Epithelial cell of prostate (primary cell): ENCODE measurements at regions not wholly inside any gene's neighbourhood (a gene's known extent, or its start where the extent isn't known, plus 50 kb on each side); places are given as distances from the start of the nearest gene placed in this dataset.

Experiments used
- DNase-seq: peaks from one replicate; pipeline ENCODE4 v3.0.0-alpha.2; 2011; ENCODE audit warnings: low read depth, low spot score
- H3K27ac ChIP-seq: fragments of 450-650 bp; 2 replicates; pipeline ENCODE4 v1.5.1; 2017; ENCODE audit warnings: mild to moderate bottlenecking

DNA sequence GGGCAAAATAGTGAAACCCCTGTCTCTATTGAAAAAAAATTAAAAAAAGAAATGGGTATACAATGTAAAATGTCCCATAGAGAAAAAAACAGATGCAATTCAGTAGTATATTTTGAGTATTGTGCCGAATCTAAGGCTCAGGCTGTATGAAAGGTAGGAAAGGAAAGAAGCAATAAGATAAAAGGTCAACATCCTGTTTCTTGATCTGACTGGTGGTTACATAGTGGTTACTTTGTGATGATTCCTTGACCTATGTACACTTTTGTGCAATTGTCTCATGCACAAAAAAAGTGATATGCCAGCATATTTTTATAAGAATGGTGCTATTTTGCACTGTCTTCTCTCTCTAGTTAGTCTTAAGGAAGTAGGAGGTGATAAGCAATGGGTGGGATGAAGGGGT is 1333.7 kb upstream of the TMEFF2 start:
- DNase-seq: no peak
- no peak overlapping the region for H3K27ac ChIP-seq

DNA sequence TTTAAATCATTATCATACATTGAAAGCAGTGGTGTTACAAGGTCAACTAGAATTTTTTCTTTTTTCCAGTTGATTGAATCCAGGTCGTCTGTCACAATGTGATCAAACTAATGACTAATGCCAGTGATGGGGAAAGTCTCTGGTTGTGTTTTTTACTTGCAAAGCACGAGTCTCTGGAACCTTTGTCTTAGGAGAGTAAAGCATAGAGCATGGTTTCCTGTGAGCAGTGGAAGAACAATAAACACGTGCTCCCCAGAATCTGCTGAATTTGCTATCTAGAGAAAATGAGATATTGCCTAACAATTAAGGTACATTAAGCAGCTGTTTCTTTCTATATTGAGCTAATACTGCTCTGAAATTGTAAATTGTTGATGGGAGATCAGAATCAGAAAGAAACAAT is 1332.4 kb upstream of the TMEFF2 start:
- DNase-seq: no peak
- H3K27ac ChIP-seq: no peak overlapping the region

DNA sequence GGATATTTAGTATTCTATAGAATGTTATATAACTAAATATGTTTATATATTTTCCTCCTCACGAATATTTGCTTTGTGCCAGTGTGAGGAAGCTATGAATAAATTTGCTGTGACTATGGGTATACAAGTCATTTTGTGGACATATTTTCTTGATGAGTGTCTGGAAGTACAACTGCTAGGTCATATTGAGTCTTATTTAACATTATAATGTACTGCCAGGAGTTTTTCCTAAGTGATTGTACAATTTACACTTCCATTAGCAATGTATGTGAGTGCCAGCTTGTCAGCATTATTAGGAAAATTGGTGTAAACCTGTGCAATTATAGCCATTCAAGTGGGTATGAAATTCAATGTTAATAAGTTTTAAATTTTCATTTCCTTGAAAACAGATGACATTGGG is 1328.9 kb upstream of the TMEFF2 start:
- no peak for DNase-seq

DNA sequence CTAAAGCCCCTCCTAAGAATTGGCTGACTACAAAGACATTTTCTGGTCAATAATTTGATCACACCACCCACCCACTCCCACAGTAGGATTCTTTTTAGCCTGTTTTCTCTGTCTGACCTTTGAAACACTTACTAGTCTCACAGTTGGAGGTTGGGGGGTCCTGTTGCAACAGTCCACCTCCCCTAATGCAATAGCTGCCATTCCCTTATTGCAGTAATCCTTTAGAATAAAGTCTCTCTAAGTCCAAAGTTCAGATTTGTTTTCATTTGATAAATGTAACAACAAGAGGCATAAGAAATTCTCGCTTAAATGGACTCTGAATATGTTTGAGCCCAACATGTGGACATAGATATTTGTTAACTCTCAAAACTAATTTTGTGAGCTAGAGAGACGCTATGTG is 1326.8 kb upstream of the TMEFF2 start:
- no peak overlapping the region for H3K27ac ChIP-seq
- DNase-seq: no peak

More for the DNA sequence above, 1328.9 kb upstream of the TMEFF2 start:
- no peak overlapping the region for H3K27ac ChIP-seq

GRCh38 chr2:193520709-193521458 is 1326.2 kb upstream of the TMEFF2 start:
- DNase-seq: no peak
- no peak overlapping the region for H3K27ac ChIP-seq

DNA sequence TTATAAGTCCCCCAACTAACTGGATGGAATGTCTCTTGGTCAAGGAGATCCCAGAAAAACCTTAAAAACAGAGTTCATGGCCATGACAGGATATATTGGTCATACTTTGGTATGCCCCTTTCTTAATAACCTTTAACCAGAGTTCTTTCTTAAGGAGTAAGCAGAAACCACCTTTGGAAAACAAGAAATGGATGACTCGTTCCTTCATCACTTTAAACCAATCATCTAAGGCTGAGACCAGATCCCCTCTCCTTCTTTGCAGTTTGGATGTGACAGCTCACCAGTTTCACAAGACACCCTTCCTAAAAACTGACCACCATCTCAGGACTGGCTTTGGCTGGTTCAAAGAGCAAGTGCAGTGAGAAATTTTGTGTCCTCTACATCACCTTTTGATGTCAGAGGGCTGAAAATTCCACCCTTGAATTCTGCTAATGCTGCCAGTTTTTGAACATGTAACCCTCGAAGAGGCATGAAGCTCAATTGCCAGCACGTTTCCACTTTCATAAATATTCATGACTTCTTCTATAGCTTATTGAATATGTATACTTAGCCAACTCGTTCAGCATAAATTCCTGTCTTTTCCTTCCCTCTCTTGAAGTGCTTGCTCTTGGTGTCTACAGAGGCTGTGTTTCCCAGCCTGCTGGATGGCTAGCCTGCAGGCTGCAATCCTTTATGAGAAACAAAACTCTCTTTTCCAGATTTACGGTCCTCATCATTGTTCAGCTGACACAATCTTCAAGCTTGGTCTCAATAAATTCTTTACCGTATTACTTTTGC is 1323.5 kb upstream of the TMEFF2 start:
- peak; percentile 52 for DNase-seq
- peak overlapping the region; percentile 84 for H3K27ac ChIP-seq

GRCh38 chr2:193517615-193518014 is 1322.9 kb upstream of the TMEFF2 start:
- no peak for DNase-seq
- peak overlapping the region; percentile 84 for H3K27ac ChIP-seq

DNA sequence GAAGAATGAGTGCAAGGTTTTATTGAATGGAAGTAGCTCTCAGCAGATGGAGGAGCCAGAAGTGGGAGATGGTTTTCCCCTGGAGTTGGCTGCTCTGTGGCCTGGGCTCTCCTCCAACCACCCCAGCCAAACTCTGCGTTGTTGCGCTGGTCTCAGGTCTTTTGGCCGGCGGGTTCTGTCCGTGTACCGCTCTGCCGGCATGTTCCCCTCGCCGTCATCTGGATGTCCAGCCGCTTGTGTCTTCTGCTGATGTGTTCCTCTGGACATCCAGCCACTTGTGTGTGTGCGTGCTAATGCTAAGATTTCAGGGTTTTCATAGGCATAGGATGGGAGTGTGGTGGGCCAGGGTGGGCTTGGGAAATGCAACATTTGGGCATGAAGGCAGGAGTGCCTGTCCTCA is 1311.3 kb upstream of the TMEFF2 start:
- no peak for DNase-seq
- H3K27ac ChIP-seq: no peak overlapping the region

DNA sequence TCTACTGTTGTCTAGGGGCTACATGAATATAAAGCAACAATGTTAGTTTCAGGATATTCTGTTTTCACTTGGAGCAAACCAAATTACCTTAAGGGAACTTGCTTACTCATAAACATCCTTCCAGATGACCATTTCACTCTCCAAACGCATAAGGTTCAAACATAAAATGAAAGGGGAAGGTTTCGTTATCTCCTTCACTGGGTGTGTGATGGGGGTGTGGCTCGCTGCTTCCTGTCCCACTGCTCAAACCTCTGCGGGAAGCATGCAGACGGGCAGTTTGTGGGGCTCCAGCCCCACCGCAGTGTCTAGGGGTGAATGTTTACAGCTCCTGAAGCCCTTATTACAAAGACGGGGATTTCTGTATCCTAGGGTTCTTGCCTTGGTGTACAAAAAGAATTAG is 1310.9 kb upstream of the TMEFF2 start:
- no peak for DNase-seq

DNA sequence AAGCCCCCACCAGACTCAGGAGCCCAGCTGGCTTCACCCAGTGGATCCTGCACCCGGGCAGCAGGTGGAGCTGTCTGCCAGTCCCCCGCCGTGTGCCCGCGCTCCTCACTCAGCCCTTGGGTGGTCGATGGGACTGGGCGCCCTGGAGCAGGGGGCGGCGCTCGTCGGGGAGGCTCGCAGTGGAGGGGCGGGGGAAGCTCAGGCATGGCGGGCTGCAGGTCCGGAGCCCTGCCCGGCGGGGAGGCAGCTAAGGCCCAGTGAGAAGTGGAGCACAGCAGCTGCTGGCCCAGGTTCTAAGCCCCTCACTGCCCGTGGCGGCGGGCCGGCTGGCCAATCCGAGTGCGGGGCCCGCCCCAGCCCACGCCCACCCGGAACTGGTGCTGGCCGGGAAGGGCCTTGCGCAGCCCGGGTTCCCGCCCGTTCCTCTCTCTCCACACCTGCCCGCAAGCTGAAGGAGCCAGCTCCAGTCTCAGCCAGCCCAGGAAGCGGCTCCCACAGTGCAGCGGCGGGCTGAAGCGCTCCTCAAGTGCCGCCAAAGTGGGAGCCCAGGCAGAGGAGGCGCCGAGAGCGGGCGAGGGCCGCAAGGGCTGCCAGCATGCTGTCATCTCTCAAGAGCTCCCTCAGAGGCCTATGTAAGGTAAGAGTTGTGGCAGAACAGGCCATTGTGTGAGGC is 1307.8 kb upstream of the TMEFF2 start:
- no peak overlapping the region for H3K27ac ChIP-seq
- no peak for DNase-seq

More for the DNA sequence above, 1310.9 kb upstream of the TMEFF2 start:
- H3K27ac ChIP-seq: no peak overlapping the region

DNA sequence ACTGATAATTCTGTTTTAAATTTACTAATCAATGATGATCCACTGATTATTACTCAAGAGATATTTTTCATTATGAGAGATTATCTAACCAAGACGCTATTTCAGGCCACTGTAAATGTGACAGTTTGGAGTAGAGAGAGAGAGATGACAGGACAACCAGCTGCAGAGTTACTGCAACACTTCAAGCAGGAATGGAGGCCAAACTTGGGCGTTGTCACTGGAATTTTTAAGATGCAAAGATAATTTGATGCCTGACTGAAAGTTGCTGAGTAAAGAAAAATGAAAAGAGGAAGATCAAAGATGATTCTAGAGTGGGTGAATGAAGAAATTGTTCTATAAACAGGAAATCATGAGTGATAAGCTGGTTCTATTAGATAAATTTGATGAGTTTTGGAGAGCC is 1302.1 kb upstream of the TMEFF2 start:
- DNase-seq: no peak
- no peak overlapping the region for H3K27ac ChIP-seq

DNA sequence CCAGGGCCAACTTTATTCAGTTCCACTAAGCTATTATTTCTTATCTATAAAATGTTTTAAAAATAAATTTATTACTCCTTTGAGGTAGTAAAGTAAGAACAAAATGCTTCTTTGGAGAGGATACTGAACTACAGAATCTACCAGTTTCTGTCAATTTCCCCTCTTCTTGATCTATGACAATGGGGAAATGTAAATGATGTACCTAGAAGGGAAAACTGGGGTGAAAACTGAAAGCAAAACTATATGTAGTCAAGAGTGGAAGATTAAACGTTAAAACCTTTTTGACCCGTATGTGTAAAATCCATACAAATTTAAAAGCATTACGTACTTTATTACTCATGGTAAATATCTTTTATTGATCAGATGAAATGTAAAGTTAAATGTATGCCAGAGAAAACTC is 1287.8 kb upstream of the TMEFF2 start:
- no peak for DNase-seq
- no peak overlapping the region for H3K27ac ChIP-seq

GRCh38 chr2:193480187-193480586 is 1285.5 kb upstream of the TMEFF2 start:
- DNase-seq: no peak
- no peak overlapping the region for H3K27ac ChIP-seq

DNA sequence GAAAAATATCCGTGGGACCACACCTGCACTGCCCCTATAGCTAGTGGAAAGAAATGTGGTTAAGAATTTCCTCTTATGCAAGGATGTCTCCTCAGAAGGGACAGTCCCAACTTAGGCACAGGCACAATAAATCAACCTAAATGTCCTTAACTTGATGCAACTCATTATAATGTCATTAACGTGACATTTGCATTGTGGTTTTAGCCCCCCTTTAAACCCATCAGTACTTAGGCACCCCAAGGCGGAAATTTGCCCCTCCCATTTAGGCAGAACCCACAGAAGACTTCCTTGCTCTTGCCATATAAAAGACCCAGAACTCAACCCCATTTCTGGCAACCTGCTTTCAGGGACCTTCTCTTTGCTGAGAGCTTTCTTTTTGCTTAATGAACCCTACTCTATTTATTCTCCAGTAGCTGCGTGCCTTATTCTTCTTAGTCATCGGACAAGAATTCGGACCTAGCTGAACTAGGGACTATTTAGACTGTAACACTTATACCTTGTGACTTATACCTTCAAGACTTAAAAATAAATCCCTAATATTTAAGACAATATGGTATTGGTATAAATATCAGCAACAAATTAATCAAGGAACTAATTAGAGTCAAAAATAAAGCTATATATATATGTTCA is 1281.6 kb upstream of the TMEFF2 start:
- no peak for DNase-seq

DNA sequence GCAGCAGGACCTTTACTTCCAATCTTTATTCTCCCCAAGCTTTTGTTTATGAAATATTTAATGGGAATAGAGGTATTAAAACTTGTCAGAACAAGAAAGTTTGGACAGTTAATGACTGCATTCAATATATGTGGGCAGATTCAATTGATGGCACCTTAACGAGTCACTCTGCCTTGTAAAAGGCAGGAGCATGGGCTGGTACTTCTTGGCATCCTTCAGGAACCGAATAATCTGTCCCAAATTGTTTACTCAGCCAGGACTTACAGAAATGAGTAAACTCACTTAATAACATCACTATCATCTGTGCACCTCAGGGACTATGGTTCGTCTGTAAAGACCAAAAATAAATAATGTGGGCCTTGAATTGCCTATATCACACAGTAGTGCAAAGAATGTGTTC is 1280.3 kb upstream of the TMEFF2 start:
- no peak for DNase-seq
- H3K27ac ChIP-seq: no peak overlapping the region

More for the DNA sequence above, 1281.6 kb upstream of the TMEFF2 start:
- H3K27ac ChIP-seq: no peak overlapping the region

GRCh38 chr2:193469251-193469650 is 1274.5 kb upstream of the TMEFF2 start:
- DNase-seq: no peak
- no peak overlapping the region for H3K27ac ChIP-seq

DNA sequence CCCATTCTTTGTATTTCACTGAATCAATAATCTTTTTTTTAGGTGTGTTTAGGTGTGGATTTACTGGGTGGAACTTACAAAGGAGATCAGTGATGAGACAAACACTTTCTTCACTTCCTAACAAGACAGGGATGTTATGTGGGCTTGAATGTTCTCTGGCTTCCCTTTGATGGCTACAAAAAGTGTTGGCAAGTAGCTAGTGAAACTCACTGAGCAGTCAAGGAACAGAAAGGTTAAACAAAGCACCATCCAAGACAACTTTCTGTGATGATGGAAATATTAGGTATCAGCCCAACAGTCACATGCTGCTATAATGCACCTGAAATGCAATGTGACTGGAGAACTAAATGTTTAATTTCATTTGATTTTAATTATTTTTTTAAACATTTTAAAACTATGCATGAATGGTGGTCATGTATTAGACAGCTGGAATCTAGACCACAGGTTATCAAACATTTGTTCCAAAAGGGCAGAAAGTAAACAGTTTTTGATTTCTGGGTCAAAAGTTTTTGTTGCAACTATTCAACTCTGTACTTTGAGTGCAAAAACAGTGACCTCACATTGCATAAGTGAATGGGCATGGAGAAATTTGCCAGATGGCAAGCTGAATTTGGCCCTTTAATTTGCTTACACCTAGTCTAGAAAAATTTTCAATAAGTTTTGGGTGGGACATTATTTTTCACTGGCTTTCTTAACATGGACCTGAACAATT is 1272.7 kb upstream of the TMEFF2 start:
- no peak for DNase-seq
- H3K27ac ChIP-seq: no peak overlapping the region

DNA sequence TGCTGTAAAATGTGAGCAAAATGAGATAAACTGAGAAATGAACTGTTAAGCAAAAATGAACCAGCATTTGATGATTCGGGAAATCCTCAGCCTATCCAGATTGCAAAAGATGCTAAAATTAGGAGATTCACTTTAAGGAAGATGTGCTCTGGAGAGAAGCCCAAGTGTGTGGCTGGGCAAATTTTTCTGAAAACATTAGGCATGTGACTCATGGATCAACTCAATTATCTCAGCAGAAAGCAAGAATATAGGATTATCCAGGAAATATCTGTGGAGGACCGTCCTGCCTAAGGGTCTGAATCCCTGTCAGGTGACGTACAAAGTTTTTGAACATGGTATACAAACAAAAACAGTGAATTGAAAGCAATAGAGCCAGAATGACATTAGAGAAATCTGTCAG is 1268.3 kb upstream of the TMEFF2 start:
- DNase-seq: no peak
- no peak overlapping the region for H3K27ac ChIP-seq

GRCh38 chr2:193462411-193462810 is 1267.7 kb upstream of the TMEFF2 start:
- DNase-seq: no peak
- no peak overlapping the region for H3K27ac ChIP-seq

- DNase-seq: no peak
- no peak overlapping the region for H3K27ac ChIP-seq
These were observed 1266.8 kb upstream of the TMEFF2 start for GRCh38 chr2:193461431-193461934.
